ENCODE measurements at regions not wholly inside any gene's neighbourhood (a gene's known extent, or its start where the extent isn't known, plus 50 kb on each side); places are given as distances from the start of the nearest gene placed in this dataset.

DNA sequence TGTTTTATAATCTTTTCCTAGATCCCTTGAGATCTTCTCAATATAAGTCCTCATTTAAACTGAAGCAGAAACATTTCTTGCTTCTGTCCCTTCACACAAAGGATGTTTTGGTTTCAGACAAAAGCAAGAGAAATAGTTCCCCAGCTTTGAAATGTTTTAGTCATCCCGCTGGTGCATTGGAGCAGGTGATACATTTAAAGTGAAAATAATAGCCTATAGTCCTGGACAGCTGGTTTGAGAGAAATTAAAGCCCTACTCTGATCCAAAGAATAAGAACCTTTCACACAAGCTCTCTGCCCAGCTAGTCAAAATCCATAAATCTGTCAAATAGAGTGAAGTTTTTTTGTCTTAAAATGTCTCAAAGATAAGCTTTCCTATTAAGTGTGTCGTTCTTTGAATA, 79.4 kb downstream of the LUZP4 start:
- no peak for TF ChIP-seq TAF1 (conservative IDR thresholded peaks at IDR 0.05)
- TF ChIP-seq JUND (IDR thresholded peaks at IDR 0.05): no peak
